Skeletal muscle satellite cell (primary cell): ENCODE measurements at regions not wholly inside any gene's neighbourhood (a gene's known extent, or its start where the extent isn't known, plus 50 kb on each side); places are given as distances from the start of the nearest gene placed in this dataset.

Source experiments
- H3K27me3 ChIP-seq: 2 replicates; pipeline ENCODE4 v1.7.0; 2013; ENCODE audit warnings: low read length; ENCODE audit not compliant: control insufficient read depth, insufficient read depth
- H3K36me3 ChIP-seq: 2 replicates; pipeline ENCODE4 v1.7.0; 2013; ENCODE audit warnings: mild to moderate bottlenecking, control low read depth, low read length; ENCODE audit not compliant: insufficient read depth
- H3K4me1 ChIP-seq: 2 replicates; pipeline ENCODE4 v1.7.0; 2013; ENCODE audit warnings: low read length; ENCODE audit not compliant: control insufficient read depth, insufficient read depth
- H3K4me2 ChIP-seq: 2 replicates; pipeline ENCODE4 v1.7.0; 2013; ENCODE audit warnings: mild to moderate bottlenecking, low read length
- H3K4me3 ChIP-seq: 2 replicates; pipeline ENCODE4 v1.7.0; 2013; ENCODE audit warnings: low read length
- H3K9ac ChIP-seq: 2 replicates; pipeline ENCODE4 v1.7.0; 2013; ENCODE audit warnings: mild to moderate bottlenecking, low read depth, low read length, moderate library complexity
- H3K9me3 ChIP-seq: replicated peaks from 2 replicates; pipeline ENCODE4 v1.7.0; 2013; ENCODE audit warnings: mild to moderate bottlenecking, control low read depth, low read length

- H3K4me1 ChIP-seq = no peaks in the 10 kb centered on the region
- H3K4me3 ChIP-seq = no peak overlapping the region
- no peaks in the 10 kb centered on the region for H3K9me3 ChIP-seq
Measured at GRCh38 chr9:2298217-2298616, 283.1 kb downstream of the SMARCA2 start.

GRCh38 chr9:2299156-2299842 is 284.2 kb downstream of the SMARCA2 start:
- Histone ChIP-seq H3K9me3 (no peaks in the 10 kb centered on the region), H3K27me3 (no peaks in the 10 kb centered on the region), H3K36me3 (no peaks in the 10 kb centered on the region), H3K4me1 (no peaks in the 10 kb centered on the region), H3K4me3 (no peak overlapping the region), H3K4me2 (no peak overlapping the region), H3K9ac (no peak overlapping the region)

More at GRCh38 chr9:2298217-2298616, 283.1 kb downstream of the SMARCA2 start:
- Histone ChIP-seq H3K27me3 (no peaks in the 10 kb centered on the region), H3K9ac (no peak overlapping the region), H3K36me3 (no peaks in the 10 kb centered on the region), H3K4me2 (no peak overlapping the region)

DNA sequence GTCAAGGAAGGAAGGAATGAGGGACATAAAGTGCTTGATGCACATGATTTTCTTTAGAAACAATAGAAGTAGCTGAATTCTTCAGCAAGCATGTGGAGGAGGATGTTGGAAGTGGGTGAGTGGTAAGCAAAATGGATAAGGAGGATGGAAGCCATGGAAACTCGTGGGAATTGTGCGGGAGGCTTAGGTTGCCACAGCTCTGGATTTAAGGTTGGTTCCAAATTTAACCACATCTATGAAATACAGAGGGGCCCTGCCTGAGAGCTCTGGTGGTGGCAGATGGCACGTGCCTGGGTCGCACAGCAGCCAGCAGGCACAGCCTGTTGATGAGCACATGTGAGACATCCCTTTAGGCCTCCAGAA is 284.7 kb downstream of the SMARCA2 start:
- Histone ChIP-seq H3K36me3 (no peaks in the 10 kb centered on the region), H3K4me1 (no peaks in the 10 kb centered on the region), H3K9ac (no peak overlapping the region)

DNA sequence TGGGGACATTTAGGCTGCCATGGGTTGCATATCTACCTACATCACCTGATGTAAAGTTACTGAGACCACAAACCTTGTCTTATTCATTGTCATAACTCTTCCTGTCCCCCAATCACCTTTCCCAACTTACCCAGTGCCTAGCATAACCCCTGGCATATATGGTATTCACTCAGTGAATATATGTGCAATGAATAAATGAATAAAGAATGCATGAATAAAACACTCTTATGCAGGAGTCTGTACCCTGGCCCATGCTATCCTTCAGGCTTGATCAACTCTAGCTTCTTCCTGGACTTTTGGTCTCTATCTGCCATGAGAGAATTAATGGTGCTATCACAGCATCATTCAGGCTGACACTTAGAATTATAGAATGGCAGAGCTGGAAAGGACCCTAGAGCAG is 285.2 kb downstream of the SMARCA2 start:
- no peaks in the 10 kb centered on the region for H3K27me3 ChIP-seq
- H3K9ac ChIP-seq = no peak overlapping the region
- H3K36me3 ChIP-seq = no peaks in the 10 kb centered on the region
- no peak overlapping the region for H3K4me2 ChIP-seq
- no peaks in the 10 kb centered on the region for H3K4me1 ChIP-seq
- no peak overlapping the region for H3K4me3 ChIP-seq
- H3K9me3 ChIP-seq = no peaks in the 10 kb centered on the region

More for the DNA sequence above, 284.7 kb downstream of the SMARCA2 start:
- Histone ChIP-seq H3K27me3 (no peaks in the 10 kb centered on the region), H3K9me3 (no peaks in the 10 kb centered on the region), H3K4me3 (no peak overlapping the region), H3K4me2 (no peak overlapping the region)

- no peaks in the 10 kb centered on the region for H3K9me3 ChIP-seq
- no peak overlapping the region for H3K4me2 ChIP-seq
- no peaks in the 10 kb centered on the region for H3K27me3 ChIP-seq
- H3K4me3 ChIP-seq = no peak overlapping the region
- no peaks in the 10 kb centered on the region for H3K36me3 ChIP-seq
- no peak overlapping the region for H3K9ac ChIP-seq
- H3K4me1 ChIP-seq = no peaks in the 10 kb centered on the region
Measured at GRCh38 chr9:2302606-2303005, 287.5 kb downstream of the SMARCA2 start.

DNA sequence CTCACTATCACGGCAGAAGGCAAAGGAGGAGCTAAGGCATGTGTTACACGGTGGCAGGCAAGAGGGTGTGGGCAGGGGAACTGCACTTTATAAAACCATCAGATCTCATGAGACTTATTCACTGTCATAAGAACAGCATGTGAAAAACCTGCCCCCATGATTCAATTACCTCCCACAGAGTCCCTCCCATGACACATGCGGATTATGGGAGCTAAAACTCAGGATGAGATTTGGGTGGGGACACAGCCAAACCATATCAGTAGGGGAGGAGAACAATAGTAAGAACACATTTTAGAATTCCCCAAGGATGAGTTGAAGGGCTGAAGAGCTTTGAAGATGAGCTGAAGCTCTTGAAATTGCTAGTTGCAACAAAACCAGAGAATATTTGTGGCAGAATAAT is 287.9 kb downstream of the SMARCA2 start:
- Histone ChIP-seq H3K27me3 (no peaks in the 10 kb centered on the region), H3K4me2 (no peak overlapping the region), H3K4me1 (no peaks in the 10 kb centered on the region), H3K9ac (no peak overlapping the region), H3K4me3 (no peak overlapping the region), H3K36me3 (no peaks in the 10 kb centered on the region), H3K9me3 (no peaks in the 10 kb centered on the region)

DNA sequence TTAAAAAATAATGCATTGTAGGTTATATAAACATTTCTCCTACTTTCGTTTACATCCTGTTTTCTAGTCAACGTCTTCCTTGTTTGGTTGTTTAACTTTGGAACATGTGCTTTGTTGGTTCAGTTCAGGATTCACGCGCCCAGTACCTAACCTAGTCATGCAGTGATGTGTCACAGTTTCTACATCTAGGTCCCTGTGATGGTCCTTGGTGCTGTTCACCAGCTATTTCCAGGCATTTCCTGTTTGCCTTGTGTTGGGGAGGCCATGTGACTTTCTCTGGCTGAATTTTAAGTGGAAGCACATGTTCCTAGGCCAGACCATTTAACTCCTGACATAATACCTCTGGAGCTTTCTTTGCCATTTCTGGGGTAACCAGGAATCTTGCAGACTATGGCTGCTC is 292.3 kb downstream of the SMARCA2 start:
- no peaks in the 10 kb centered on the region for H3K36me3 ChIP-seq
- no peak overlapping the region for H3K9ac ChIP-seq
- H3K4me2 ChIP-seq = no peak overlapping the region
- H3K27me3 ChIP-seq = no peaks in the 10 kb centered on the region
- no peaks in the 10 kb centered on the region for H3K9me3 ChIP-seq
- no peak overlapping the region for H3K4me3 ChIP-seq
- H3K4me1 ChIP-seq = no peaks in the 10 kb centered on the region

GRCh38 chr9:2311920-2312319 is 296.8 kb downstream of the SMARCA2 start:
- Histone ChIP-seq H3K36me3 (no peaks in the 10 kb centered on the region), H3K4me1 (no peaks in the 10 kb centered on the region), H3K9me3 (no peaks in the 10 kb centered on the region), H3K27me3 (no peaks in the 10 kb centered on the region), H3K4me3 (no peak overlapping the region), H3K9ac (no peak overlapping the region), H3K4me2 (no peak overlapping the region)

- Histone ChIP-seq H3K27me3 (no peaks in the 10 kb centered on the region), H3K9me3 (no peaks in the 10 kb centered on the region), H3K9ac (no peak overlapping the region), H3K4me2 (no peak overlapping the region), H3K4me3 (no peak overlapping the region), H3K4me1 (no peaks in the 10 kb centered on the region), H3K36me3 (no peaks in the 10 kb centered on the region)
Measured at GRCh38 chr9:2313512-2313911, 298.4 kb downstream of the SMARCA2 start.

DNA sequence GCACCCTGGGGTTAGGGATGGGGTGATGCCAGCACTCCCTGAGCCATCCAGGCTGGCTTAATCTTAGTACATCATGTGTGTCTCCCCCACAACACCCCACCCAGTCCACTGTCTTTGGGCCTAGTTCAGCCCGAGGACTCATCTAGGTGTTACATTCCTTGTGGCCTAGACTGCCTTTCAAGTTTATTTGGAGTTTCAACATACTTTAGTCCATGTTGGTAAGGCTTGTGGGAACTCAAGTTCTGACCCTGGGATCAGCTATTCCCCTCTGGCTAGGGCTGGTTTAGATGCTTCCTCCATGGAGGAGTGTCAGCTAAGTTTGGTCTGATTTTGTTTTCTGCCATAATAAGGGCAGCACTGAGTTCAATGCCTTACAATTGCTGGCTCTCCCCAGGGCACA is 302.4 kb downstream of the SMARCA2 start:
- Histone ChIP-seq H3K36me3 (no peaks in the 10 kb centered on the region), H3K9ac (no peak overlapping the region), H3K9me3 (no peaks in the 10 kb centered on the region), H3K4me1 (no peaks in the 10 kb centered on the region), H3K27me3 (no peaks in the 10 kb centered on the region), H3K4me2 (no peak overlapping the region), H3K4me3 (no peak overlapping the region)

GRCh38 chr9:2319421-2319820 is 302.2 kb upstream of the VLDLR start:
- H3K36me3 ChIP-seq = no peaks in the 10 kb centered on the region
- no peak overlapping the region for H3K4me2 ChIP-seq
- H3K9ac ChIP-seq = no peak overlapping the region
- H3K4me1 ChIP-seq = no peaks in the 10 kb centered on the region
- H3K4me3 ChIP-seq = no peak overlapping the region
- H3K9me3 ChIP-seq = no peaks in the 10 kb centered on the region
- no peaks in the 10 kb centered on the region for H3K27me3 ChIP-seq

GRCh38 chr9:2320114-2320513 is 301.5 kb upstream of the VLDLR start:
- no peaks in the 10 kb centered on the region for H3K4me1 ChIP-seq
- no peaks in the 10 kb centered on the region for H3K27me3 ChIP-seq
- H3K4me2 ChIP-seq = no peak overlapping the region
- H3K9ac ChIP-seq = no peak overlapping the region
- H3K36me3 ChIP-seq = no peaks in the 10 kb centered on the region
- H3K4me3 ChIP-seq = no peak overlapping the region
- H3K9me3 ChIP-seq = no peaks in the 10 kb centered on the region
